GM04503 (cell line): ENCODE measurements at regions not wholly inside any gene's neighbourhood (a gene's known extent, or its start where the extent isn't known, plus 50 kb on each side); places are given as distances from the start of the nearest gene placed in this dataset.
A peak's percentile ranks its signal among the peaks of the same experiment; 100 is the strongest.
"Not testable (repeated sequence)": the region's sequence is repeated elsewhere in the genome, so short reads cannot be mapped to it uniquely, and the experiment has no call there.

ENCODE experiments used
- DNase-seq: peaks from one replicate; pipeline ENCODE4 v3.0.0-alpha.2; 2012; ENCODE audit warnings: low read depth

- no peak for DNase-seq
Measured at GRCh38 chr1:70820396-70820795, 227.2 kb downstream of the PTGER3 start.

GRCh38 chr1:70820995-70821394 lies 226.6 kb downstream of the PTGER3 start:
- DNase-seq: no peak

GRCh38 chr1:70826428-70826827 lies 221.2 kb downstream of the PTGER3 start:
- no peak for DNase-seq

- DNase-seq: no peak
Measured at GRCh38 chr1:70827030-70827429, 220.6 kb downstream of the PTGER3 start.

GRCh38 chr1:70828177-70828576 lies 219.4 kb downstream of the PTGER3 start:
- DNase-seq: no peak

GRCh38 chr1:70834365-70834764 lies 213.3 kb downstream of the PTGER3 start:
- DNase-seq: not testable (repeated sequence)

GRCh38 chr1:70836456-70836855 lies 211.2 kb downstream of the PTGER3 start:
- DNase-seq: no peak

GRCh38 chr1:70840260-70840953 lies 207.2 kb downstream of the PTGER3 start:
- DNase-seq: peak; percentile 58

- DNase-seq: no peak
Measured at GRCh38 chr1:70842562-70842961, 205.1 kb downstream of the PTGER3 start.

GRCh38 chr1:70843452-70843851 lies 204.2 kb downstream of the PTGER3 start:
- no peak for DNase-seq

- DNase-seq: no peak
Measured at GRCh38 chr1:70847013-70847412, 200.6 kb downstream of the PTGER3 start.

GRCh38 chr1:70855203-70855602 lies 192.4 kb downstream of the PTGER3 start:
- no peak for DNase-seq

- no peak for DNase-seq
Measured at GRCh38 chr1:70856201-70856600, 191.4 kb downstream of the PTGER3 start.

GRCh38 chr1:70863239-70863638 lies 184.4 kb downstream of the PTGER3 start:
- no peak for DNase-seq

GRCh38 chr1:70864302-70864701 lies 183.3 kb downstream of the PTGER3 start:
- peak; percentile 73 for DNase-seq

GRCh38 chr1:70866542-70867264 lies 180.9 kb downstream of the PTGER3 start:
- DNase-seq: no peak

GRCh38 chr1:70871790-70872189 lies 175.8 kb downstream of the PTGER3 start:
- DNase-seq: no peak

GRCh38 chr1:70874063-70874462 lies 173.6 kb downstream of the PTGER3 start:
- DNase-seq: no peak

- peak; percentile 31 for DNase-seq
Measured at GRCh38 chr1:70874818-70875217, 172.8 kb downstream of the PTGER3 start.

- no peak for DNase-seq
Measured at GRCh38 chr1:70877343-70877742, 170.3 kb downstream of the PTGER3 start.

GRCh38 chr1:70887936-70888335 lies 159.7 kb downstream of the PTGER3 start:
- no peak for DNase-seq

- no peak for DNase-seq
Measured at GRCh38 chr1:70888722-70889121, 158.9 kb downstream of the PTGER3 start.

- DNase-seq: no peak
Measured at GRCh38 chr1:70890408-70890807, 157.2 kb downstream of the PTGER3 start.
